ENCODE measurements at regions not wholly inside any gene's neighbourhood (a gene's known extent, or its start where the extent isn't known, plus 50 kb on each side); places are given as distances from the start of the nearest gene placed in this dataset.

DNA sequence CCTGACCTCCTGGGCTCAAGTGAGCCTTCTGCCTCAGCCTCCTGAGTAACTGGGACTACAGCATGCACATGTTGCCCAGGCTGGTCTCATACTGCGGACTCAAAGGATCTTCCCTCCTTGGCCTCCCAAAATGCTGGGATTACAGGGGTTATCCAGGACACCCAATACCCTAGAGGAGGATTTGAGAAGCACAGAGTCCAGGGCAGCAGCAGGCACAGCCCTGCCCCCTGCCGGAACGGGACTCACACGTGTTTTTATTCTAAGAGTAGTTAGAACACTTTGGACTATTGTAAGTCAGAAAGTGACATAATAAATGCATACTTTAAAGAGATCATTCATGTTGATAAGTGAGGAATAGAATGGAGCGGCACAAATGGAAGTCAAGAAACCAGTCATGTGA lies 80.2 kb downstream of the C6orf118 start:
- no peak for DNase-seq

DNA sequence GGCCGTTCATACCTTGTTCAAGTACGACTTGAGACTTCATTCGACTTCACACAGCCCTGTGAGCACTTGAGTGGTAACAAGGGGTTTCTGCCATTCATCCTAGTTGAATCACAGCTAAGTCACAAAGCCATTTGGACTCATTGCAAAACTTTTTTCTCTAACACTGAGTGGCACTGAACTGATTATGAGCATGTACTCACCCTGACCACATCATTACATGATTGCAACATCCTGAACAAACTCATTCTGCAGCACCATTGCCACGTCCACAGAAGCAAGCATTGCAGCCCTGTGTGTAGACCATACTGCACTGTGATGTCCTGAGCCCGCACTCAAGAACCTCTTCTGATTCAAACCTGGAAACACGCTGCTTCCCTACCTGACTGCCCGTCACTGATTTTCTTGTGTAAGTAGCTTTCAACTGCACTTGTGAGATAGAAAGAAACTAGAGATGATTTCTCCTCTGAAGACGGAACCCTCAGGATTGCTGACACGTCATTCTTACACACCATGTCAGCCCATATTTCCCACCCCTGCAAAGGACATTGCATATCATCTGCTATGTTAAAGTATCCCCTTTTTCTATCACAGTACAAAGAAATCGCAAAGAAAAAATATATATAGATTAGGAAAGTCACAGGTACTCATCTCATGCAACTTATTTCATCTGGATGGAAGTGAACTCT lies 81.6 kb downstream of the C6orf118 start:
- DNase-seq, result no peak

DNA sequence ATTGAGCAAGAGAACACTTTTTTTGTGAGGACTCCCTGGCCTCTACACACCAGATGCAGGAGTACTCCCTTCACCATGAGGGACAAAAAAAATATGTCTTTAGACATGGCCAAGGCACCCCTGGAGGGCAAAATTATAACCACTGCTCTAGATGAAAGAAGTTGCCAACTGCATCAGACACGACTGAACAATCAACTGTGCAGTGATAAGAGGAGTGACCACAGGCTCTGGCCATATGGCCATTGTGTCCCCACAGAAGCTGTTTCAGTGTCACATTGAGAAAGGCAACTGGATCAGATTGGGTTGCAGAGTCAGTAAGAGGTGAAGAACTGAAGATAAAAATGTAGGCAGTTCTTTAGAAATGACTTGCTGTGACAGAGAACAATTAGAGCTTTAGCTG lies 85.7 kb downstream of the C6orf118 start:
- DNase-seq, result no peak

DNA sequence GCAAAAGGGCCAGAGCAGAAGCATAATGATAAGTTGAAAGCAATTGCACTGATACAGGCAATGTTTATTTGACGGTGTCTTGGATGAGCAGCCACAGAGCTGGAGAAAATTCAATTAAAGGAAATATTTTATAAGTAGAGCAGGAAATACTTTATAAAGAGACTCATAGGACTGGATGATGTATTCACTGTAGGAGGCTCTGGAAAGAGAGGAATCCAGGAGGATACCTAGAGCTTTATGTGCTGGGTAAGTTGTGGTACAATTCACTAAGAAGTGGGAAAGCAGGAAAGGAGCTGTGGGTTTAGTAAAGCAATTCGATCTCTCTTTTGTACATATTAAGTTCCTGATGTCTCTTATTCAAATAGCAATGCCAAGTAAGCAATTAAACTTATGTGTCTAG lies 86.3 kb downstream of the C6orf118 start:
- DNase-seq, result no peak

DNA sequence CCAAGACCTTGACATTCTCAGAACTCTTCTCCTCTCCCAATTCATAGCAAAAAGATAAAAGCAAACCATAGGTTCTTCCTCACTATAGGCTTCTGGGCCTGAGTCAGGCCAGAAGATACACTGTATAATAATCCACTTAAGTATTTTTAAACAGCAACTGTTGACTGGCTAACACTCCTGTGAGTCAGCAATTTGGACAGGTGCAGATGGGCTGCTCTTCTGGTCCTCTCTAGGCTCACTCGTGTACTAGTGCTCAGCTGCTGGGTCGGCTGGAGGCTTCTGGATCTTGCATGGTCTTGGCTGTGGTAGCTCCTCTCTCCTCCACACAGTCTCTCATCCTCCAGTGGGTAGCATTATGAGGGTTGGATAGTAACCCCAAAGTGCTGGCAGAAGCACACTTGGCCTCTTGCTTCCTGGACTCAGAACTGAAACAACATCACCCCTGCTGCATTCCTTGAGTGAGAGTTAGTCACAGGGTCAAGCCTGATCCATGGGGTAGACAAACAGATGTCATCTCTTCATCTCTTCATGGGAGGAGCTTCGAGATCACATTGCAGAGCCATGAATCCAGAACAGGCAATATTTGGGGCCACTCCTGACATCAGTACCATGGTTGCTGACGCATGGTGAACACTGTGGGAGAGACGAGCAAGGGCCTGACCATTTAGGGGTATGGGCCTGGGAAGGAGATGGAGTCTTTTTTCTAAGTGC lies 86.9 kb downstream of the C6orf118 start:
- no peak for DNase-seq

DNA sequence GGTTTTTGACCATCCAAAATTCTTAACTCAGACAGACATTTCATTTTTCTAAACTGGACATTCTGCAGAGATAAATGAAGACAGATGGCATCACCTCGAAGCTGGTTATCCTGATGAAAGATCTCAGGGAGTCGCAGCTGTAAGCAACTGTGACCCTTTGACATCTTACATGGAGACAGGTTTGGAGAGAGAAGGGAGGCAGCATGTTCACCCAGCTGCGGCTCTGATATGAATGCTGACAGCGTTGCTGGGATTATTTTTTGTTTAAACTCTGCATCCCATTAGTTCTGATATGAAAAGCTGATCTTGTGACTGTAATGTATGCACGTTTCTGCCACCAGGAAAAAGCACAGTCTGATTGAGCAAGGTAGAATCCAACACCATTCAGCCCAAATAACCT lies 89.4 kb downstream of the C6orf118 start:
- no peak for DNase-seq

DNA sequence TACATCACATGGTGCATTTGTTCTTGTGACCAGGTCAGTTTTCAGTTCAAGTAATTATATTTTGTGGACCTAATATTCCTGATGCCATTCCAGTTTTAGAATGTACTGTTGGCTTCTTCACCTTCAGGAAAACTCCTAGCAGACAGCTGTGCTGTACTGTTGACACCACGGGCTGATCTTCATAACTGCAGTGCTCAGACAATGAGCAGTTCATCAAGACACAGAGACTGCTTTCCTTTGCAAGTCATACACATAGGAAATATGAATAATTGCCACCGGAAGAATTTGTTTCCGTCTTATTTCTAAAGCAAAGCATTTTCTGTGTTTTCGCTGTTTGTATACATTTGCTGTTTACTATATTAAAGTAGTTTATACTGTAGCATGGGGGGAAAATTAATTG lies 89.8 kb downstream of the C6orf118 start:
- no peak for DNase-seq

DNA sequence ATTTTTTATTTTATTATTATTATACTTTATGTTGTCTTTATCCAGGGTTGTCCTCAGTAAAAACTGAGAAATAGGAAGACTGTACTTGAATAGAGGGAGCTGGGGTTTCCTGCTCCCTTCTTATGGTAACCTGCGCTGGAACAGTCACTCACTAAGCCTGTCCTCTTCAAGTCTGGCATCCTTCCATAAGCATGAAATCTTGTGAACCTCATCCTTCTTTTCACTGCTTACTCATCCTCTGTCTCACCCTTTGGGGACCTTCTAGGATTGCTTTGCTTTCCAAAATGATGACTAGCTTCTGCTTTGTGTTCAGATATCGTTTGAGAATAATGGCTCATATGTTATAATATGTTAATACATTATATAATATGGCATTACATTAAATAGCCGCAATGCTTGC lies 90.6 kb downstream of the C6orf118 start:
- no peak for DNase-seq

DNA sequence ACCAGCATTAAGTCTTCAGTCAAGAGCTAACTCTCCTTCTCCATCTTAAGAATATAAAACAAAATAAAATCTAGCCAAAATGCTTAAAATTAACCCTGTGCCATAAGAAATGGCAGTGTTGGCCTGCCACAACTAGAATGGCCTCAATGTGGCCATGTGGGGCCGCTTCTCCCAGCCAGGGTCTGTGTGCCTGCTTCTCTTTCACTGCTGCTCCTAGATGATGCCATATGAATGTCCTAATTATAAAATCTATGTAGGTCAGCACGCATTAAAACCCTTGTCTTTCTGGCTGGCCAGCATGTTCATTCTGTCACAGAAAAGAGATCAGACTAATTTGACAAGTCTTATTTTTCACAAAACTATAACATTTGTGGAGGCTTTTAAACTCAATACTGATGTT lies 102.6 kb downstream of the C6orf118 start:
- no peak for DNase-seq

DNA sequence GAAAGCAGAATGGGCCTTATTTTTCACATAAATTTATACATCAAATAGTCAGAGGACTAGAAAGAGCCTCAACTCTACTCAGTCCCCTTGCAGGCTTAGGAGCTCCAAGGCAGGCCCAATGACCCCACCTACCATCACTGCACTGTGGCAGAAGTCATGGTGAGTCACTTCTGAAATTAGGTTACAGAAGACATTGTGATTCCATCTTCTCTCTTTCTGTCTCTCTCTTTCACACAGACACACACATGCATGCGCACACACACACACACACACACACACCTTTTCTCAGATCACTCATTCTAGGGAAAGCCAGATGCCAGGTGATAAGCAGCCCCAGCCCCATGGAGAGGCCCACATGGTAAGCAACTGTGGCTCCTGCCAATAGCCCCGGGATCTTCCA lies 103.8 kb downstream of the C6orf118 start:
- no peak for DNase-seq

DNA sequence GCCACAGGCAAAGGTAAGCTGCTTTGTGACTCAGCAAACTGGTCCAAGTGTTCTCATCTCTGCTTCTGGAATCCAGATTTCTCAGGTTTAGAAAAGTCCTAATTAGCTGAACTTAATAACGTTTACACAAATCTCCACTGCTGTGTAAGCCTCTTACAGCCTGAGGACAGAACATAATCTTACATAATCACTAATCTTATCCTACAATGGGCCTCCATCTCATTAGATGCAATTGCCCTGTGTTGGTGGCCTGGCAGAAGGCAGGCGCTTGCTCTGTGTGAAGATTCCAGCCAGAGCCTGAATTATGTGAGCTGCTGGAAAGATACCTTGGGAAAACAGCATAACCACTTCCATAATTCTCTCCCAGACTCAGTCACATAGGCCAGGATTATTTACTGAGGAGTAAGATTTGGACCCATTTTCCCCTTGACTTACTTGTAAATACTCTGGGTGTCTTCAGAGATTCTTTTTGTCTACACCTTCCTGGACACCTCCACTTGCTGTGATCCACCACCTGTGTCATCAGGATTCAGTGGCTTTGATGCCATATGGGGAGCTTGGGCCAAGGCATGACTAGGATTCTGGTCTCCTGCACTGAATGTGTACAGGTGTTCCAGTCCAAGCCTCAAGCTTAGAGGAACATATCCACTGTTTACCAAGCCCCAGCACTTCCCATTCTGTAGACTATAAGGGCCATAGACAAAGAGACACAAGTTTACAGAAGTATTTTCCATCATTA lies 104.4 kb downstream of the C6orf118 start:
- DNase-seq, result no peak

DNA sequence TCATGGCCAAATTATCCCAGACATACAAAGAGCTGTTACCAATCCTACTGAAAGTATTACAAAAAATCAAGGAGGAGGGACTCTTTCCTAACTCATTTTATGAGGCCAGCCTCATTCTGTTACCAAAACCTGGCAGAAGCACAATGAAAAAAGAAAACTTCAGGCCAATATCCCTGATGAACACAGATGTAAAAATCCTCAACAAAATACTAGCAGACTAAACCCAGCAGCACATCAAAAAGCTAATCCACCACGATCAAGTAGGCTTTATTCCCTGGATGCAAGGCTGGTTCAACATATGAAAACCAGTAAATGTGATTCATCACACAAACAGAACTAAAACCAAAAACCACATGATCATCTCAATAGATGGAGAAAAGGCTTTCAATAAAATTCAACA lies 109.2 kb downstream of the C6orf118 start:
- no peak for DNase-seq

DNA sequence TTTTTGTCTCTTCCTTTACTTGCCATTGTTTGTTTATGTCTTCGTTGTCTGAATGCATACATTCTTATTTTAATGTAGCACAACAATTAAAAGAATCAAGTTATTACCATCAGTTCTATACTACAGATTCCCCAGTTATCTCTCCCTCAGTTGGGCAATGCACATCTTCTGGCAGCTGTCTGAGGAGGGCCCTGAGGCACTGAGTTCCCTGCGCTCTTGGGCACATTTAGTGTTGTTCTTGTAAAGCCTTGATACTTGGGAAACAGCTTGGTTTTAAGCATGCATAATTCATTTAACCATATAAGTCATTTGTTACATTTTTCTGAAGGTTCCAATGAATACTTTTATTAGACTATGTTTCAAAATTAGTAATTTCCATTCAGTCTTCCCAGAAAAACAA lies 117.9 kb downstream of the C6orf118 start:
- DNase-seq, result no peak

DNA sequence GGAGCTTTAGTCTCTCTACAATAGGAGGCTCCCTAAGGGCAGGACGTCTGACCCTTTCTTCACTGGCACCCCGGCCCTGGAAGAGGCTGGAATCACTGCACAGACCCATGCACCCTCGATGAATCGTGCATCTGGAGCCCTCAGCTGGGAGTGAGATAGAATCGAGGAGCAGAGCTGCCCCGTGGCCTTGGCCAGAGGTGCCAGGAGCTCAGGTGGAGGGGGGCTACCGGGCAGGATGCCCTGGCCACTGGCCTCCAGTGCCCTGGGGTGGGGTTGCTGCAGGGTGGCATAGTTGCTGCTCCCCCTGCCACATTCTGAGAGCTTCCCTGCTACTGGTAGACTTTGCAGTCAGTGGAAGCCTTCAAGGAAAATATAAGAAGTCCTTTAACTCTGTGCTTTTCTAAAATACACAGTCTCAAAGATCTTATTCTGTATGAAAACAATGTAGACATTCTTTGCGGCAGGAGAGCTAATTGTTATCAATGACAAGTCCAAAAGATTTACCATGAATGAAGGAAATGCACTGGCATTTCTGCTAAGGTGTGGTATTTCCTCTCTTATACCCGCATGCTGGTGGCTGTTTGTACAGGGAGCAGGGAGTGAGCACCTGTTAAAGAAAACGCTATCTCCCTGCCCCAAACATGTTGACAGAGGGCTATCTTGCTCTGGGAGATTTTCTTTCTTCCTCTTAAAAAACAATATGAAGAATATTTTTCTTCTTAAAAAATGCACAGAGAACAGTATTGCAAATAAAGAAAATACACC lies 122.8 kb downstream of the C6orf118 start:
- no peak for DNase-seq

DNA sequence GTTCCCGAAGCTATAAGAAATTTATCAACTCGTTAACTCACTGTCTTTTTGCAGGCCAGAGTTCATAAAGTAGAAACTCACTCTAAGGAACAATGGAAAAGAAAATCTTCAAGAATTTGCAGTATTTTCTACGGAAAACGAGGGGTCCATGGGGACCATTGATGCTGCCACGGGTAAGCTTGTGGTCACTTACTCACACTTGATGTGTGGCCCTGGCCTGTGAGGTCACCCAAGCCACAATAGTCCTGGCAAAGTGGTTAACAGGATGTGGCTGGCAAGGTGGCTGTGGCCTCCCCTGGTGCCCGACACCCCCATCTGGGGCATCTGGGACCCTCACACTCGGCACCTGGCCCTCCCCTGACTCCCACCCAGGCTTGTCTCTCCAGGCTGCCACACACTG lies 123.4 kb downstream of the C6orf118 start:
- no peak for DNase-seq

DNA sequence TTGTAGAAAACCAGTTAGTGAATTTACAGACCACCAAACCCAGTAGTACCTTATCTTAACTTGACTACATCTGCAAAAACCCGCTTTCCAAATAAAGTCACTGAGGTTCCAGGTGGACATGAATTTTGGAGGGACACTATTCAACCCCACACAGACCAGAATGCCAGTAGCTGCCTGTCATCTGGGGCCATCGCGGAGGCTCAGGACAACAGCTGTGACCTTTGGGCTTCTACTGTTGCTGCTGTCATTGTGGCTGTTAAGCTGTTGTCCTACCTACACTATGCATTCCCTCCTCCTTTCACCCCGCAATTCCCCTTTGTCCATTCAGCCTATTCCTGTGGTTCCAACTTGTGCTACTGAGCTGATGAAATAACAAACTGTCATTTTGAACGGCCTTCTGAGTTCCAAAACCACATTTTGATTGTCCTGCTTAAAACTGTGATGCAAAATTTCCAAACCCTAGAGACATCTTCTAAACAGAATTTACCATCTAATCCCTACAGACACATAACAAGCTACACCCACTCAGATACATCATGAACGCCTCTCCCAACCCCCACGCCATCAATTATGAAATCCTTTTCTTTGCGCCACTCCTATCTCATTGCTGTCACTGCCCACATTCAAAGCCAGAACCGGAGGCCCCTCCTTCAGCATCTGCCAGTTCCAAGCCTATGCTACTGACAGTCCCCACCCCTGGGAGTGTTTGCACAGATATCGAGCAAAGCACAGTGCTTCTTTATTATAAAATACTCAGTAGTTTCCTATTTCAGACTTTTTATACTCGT lies 125.0 kb downstream of the C6orf118 start:
- no peak for DNase-seq

DNA sequence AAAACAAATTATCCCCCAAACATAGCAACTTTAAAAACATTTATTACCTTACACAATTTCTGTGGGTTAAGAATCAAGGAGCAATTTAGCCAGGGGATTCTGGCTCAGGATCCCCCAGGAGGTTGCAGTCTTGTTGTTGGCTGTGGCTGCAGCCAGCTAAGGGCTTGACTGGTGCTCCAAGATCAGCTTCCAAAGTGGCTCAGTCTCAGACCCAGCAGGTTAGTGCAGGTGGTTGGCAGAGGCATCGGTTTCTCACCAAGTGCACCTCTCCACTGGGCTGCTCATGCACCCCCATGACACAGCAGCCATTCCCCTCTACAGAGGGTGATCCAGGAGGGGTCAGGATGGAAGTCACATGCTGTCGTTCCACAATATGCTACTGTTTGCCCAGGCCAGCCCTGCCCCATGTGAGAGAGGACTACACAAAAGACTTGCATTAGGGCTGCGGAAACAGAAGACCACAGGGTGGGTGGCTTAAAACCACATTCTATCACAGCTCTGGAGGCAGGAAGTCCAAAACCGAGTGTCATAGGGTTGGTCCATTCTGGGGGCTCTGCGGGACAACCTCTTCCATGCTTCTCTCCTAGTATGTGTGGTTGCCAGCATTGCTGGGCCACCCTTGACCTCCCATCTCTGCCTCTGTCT lies 125.8 kb downstream of the C6orf118 start:
- no peak for DNase-seq

DNA sequence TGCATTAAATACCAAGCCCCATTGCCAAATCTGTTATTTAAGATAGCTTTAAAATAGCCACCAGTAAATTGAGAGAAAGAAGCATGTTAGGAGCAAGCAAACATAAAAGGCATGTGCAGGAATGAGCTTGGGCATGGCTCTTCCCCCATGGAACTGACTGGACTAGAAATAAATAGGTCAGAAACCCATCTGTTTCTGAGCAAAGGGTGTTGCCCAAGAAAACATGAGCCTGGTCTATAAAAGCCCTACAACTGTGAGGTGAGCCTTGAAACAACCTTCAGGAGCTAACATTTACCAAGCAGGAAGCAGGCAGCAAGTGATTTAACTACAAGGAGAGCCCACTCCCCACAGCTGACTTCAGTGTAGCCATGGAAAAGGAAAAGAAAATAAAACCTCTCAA lies 126.3 kb downstream of the C6orf118 start:
- no peak for DNase-seq

DNA sequence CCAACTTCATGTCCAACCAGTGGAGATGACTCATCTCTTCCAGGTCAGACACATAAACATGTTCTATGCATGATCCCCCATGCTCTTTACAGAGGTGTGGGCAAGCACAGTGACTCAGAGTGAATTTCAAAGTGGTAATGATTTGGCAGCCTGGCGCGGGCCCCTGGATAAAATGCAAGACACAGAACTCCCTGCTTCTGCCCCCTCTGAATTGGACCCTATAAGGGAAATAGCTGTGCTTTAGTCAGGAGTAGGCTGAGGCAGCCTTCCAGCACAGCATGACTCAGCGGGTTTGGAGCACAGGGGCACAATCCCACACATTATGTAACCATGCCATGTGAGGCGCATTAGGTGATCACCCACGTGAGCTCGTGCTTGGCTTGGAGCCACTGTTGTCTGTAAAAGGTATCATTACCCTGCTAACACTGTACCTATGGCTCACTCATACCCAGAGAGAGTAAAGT lies 127.4 kb downstream of the C6orf118 start:
- DNase-seq, result no peak

DNA sequence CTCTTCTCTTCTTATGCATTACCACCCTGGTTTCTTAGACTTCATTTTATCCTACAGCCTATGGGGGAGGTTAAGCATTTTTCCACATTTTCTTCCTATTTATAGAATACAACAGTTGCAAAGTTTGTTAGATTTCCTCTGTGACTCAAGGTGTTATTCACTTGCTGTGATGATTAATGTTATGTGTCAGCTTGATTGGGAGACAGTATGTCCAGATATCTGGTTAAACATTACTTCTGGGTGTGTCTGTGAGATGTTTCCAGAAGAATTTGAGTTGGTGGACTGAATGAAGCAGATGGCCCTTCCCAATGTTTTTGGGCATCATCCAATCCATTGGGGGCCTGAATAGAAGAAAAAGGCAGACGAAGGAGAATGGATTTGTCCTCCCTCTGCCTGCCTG lies 131.3 kb downstream of the C6orf118 start:
- DNase-seq, result no peak

DNA sequence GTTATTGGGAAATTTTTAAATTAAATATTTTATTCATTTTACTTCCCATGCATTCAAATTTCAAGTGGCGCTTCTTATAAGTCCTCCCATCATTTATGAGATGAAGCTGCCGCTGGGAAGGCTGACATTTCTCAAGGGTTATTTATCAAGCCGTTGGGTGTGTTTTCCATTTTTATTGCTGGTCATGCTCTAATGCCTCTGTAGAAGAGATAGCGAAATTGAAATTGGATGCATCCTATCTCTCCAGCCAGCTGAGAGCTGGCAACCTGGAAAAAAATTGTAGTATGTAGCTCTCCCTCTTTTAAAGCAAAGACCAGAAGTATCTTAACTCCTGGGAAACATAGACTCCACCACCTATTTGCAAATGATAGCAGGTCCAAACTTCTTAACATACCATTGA lies 135.9 kb downstream of the C6orf118 start:
- DNase-seq, result no peak

DNA sequence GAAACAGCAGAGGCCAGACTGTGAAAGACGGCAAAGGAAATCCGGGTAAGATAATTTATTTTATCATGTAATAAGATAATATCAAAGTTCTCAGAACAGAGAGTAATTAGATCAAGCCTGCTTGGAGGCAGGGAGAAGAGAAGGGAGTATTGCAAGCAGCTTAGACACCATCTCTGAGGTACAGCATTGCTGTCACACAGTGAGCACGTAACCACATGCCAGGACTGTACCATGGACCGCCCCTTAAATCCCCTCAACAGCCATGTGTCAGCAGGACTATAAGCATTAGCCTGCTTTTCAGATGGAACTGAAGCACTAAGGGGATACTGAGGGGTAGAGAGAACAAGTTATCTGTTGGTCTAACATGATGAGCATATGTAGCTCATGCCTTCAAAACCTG lies 141.5 kb downstream of the C6orf118 start:
- no peak for DNase-seq
